MM.1S (cell line): ENCODE measurements at regions not wholly inside any gene's neighbourhood (a gene's known extent, or its start where the extent isn't known, plus 50 kb on each side); places are given as distances from the start of the nearest gene placed in this dataset.

Source experiments
- DNase-seq: peaks from one replicate; pipeline ENCODE4 v3.0.0-alpha.2; 2015
- H2AFZ ChIP-seq: fragments of 300-600 bp; sonication (generic); 2 replicates; pipeline ENCODE4 v1.6.0; 2016; ENCODE audit warnings: antibody characterized with exemption, low read length
- H3F3A ChIP-seq: fragments of 300-600 bp; sonication (generic); 2 replicates; pipeline ENCODE4 v1.6.1; 2016; ENCODE audit warnings: mild to moderate bottlenecking, antibody characterized with exemption, low read length, moderate library complexity, mixed read lengths; ENCODE audit not compliant: insufficient read depth
- H3K27ac ChIP-seq: fragments of 300-600 bp; sonication (generic); 2 replicates; pipeline ENCODE4 v1.5.1; 2016; ENCODE audit warnings: mild to moderate bottlenecking, low read length
- H3K27me3 ChIP-seq: fragments of 300-600 bp; sonication (generic); replicated peaks from 2 replicates; pipeline ENCODE4 v1.6.0; 2016; ENCODE audit warnings: low read length; ENCODE audit not compliant: insufficient read depth
- H3K36me3 ChIP-seq: fragments of 300-600 bp; sonication (generic); replicated peaks from 2 replicates; pipeline ENCODE4 v1.6.1; 2016; ENCODE audit warnings: mild to moderate bottlenecking, low read length, mixed read lengths; ENCODE audit not compliant: insufficient read depth
- H3K4me1 ChIP-seq: fragments of 300-600 bp; sonication (generic); 2 replicates; pipeline ENCODE4 v1.6.1; 2016; ENCODE audit warnings: low read length, mixed read lengths
- H3K4me2 ChIP-seq: fragments of 300-600 bp; sonication (generic); 2 replicates; pipeline ENCODE4 v1.6.0; 2016; ENCODE audit warnings: low read depth, low read length
- H3K4me3 ChIP-seq: fragments of 300-600 bp; sonication (generic); 2 replicates; pipeline ENCODE4 v1.5.1; 2016; ENCODE audit warnings: low read length, mixed read lengths
- H3K79me2 ChIP-seq: fragments of 300-600 bp; sonication (generic); 2 replicates; pipeline ENCODE4 v1.6.1; 2016; ENCODE audit warnings: mixed run types, low read length, mixed read lengths
- H3K9ac ChIP-seq: fragments of 300-600 bp; sonication (generic); 2 replicates; pipeline ENCODE4 v1.6.1; 2016; ENCODE audit warnings: low read length, mixed read lengths
- H3K9me2 ChIP-seq: fragments of 300-600 bp; sonication (generic); replicated peaks from 2 replicates; pipeline ENCODE4 v1.6.1; 2016; ENCODE audit warnings: mild to moderate bottlenecking, low read length, mixed read lengths; ENCODE audit not compliant: insufficient read depth
- H3K9me3 ChIP-seq: fragments of 300-600 bp; sonication (generic); replicated peaks from 2 replicates; pipeline ENCODE4 v1.6.1; 2016; ENCODE audit warnings: mild to moderate bottlenecking, low read length, mixed read lengths; ENCODE audit not compliant: insufficient read depth
- H4K20me1 ChIP-seq: fragments of 300-600 bp; sonication (generic); 2 replicates; pipeline ENCODE4 v1.6.1; 2016; ENCODE audit warnings: mild to moderate bottlenecking, low read length, moderate library complexity, mixed read lengths; ENCODE audit not compliant: insufficient read depth
- CTCF ChIP-seq: fragments of 300-600 bp; sonication (generic); IDR thresholded peaks from 2 replicates; pipeline ENCODE4 v1.5.1; 2016; ENCODE audit warnings: antibody characterized with exemption, low read length, mixed read lengths
- EZH2 ChIP-seq: fragments of 300-600 bp; sonication (generic); optimal IDR thresholded peaks from 2 replicates; pipeline ENCODE3; 2017; ENCODE audit warnings: low read depth, mild to moderate bottlenecking, antibody characterized with exemption, low read length, mixed read lengths
- EZH2phosphoT487 ChIP-seq: fragments of 300-600 bp; sonication (generic); IDR thresholded peaks from 2 replicates; pipeline ENCODE4 v1.6.1; 2018; ENCODE audit warnings: antibody characterized with exemption, low read length

GRCh38 chr1:55386456-55386855 lies 171.3 kb upstream of the USP24 start:
- H3K27me3 ChIP-seq = no peaks in the 10 kb centered on the region
- H3K9me3 ChIP-seq = no peaks in the 10 kb centered on the region
- H3K36me3 ChIP-seq = no peaks in the 10 kb centered on the region
- H3K27ac ChIP-seq = no peak overlapping the region
- no peak overlapping the region for H2AFZ ChIP-seq
- no peak overlapping the region for H3K4me3 ChIP-seq
- H3K4me2 ChIP-seq = no peak overlapping the region
- H3K4me1 ChIP-seq = no peaks in the 10 kb centered on the region
- DNase-seq = no peak
- H3K9ac ChIP-seq = no peak overlapping the region
- TF ChIP-seq EZH2phosphoT487 (no peak), EZH2 (no peak), CTCF (no peak)
- no peaks in the 10 kb centered on the region for H3F3A ChIP-seq
- H3K79me2 ChIP-seq = no peaks in the 10 kb centered on the region
- H3K9me2 ChIP-seq = no peaks in the 10 kb centered on the region
- no peaks in the 10 kb centered on the region for H4K20me1 ChIP-seq

DNA sequence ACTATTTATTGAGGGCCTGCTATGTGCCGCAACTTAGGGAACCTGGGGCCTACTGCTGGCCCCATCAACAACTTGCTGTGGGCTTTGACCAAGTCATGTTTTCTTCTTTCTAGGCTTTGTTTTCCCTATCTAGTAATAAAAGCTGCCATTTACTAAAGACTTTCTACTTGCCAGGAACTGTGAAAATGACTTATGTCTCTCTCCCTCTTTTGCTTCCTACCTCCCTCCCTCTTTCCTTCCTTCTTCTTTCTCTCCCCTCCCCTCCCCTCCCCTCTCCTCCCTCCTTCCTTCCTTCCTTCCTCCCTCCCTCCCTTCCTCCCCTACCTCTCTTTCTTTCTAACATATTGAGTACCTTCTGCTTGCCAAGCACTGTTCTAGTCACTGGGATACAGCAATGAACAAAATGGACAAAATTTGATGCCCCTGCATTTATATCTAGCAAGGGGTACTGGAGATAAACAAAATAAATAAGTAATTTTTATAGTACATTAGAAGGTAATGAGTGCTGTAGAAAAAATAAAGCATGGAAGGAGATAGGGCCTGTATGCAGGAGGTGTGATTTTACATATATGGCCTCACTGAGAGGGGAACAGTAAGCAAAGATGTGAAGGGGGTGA lies 170.3 kb upstream of the USP24 start:
- no peak overlapping the region for H3K9ac ChIP-seq
- H4K20me1 ChIP-seq = no peaks in the 10 kb centered on the region
- H3K4me1 ChIP-seq = no peaks in the 10 kb centered on the region
- H2AFZ ChIP-seq = no peak overlapping the region
- no peaks in the 10 kb centered on the region for H3K9me3 ChIP-seq
- H3K36me3 ChIP-seq = no peaks in the 10 kb centered on the region
- DNase-seq = no peak
- TF ChIP-seq CTCF = no peak
- TF ChIP-seq EZH2phosphoT487 = no peak
- no peak for TF ChIP-seq EZH2
- no peak overlapping the region for H3K4me2 ChIP-seq
- H3K27ac ChIP-seq = no peak overlapping the region
- no peaks in the 10 kb centered on the region for H3K27me3 ChIP-seq
- H3F3A ChIP-seq = no peaks in the 10 kb centered on the region
- no peak overlapping the region for H3K4me3 ChIP-seq
- H3K9me2 ChIP-seq = no peaks in the 10 kb centered on the region
- H3K79me2 ChIP-seq = no peaks in the 10 kb centered on the region

GRCh38 chr1:55384637-55385036 lies 169.5 kb upstream of the USP24 start:
- DNase-seq = no peak
- H3K9ac ChIP-seq = no peak overlapping the region
- no peak for TF ChIP-seq EZH2phosphoT487
- TF ChIP-seq EZH2 = no peak
- no peak for TF ChIP-seq CTCF

More at GRCh38 chr1:55384637-55385036, 169.5 kb upstream of the USP24 start:
- no peaks in the 10 kb centered on the region for H3K79me2 ChIP-seq
- H3K4me1 ChIP-seq = no peaks in the 10 kb centered on the region
- no peak overlapping the region for H3K4me2 ChIP-seq
- no peak overlapping the region for H3K27ac ChIP-seq
- H3K27me3 ChIP-seq = no peaks in the 10 kb centered on the region
- no peaks in the 10 kb centered on the region for H3K9me2 ChIP-seq
- H3K36me3 ChIP-seq = no peaks in the 10 kb centered on the region
- no peaks in the 10 kb centered on the region for H3F3A ChIP-seq
- H3K4me3 ChIP-seq = no peak overlapping the region
- H3K9me3 ChIP-seq = no peaks in the 10 kb centered on the region
- no peak overlapping the region for H2AFZ ChIP-seq
- no peaks in the 10 kb centered on the region for H4K20me1 ChIP-seq
